ENCODE measurements at regions not wholly inside any gene's neighbourhood (a gene's known extent, or its start where the extent isn't known, plus 50 kb on each side); places are given as distances from the start of the nearest gene placed in this dataset.

DNA sequence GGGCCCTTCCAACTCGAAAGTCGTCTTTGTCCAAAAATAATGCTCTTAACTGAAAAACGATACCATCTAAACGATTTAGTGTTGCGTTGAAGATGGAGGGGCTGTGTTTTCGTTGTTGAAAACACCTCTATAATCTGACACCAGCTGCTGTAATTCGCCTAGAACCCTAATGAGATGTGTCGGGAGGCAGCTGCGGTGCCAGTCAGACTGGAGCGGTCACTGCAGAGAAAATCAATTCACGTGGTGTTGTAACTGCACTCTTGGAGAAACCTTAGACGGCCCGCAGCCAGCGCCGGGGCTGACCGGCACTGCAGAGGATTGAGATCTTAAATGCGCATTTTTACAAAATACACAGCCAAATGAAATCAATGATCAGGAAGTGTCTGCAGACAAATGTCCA lies 339.1 kb downstream of the ZNF536 start:
- TF ChIP-seq, protein P1, sequence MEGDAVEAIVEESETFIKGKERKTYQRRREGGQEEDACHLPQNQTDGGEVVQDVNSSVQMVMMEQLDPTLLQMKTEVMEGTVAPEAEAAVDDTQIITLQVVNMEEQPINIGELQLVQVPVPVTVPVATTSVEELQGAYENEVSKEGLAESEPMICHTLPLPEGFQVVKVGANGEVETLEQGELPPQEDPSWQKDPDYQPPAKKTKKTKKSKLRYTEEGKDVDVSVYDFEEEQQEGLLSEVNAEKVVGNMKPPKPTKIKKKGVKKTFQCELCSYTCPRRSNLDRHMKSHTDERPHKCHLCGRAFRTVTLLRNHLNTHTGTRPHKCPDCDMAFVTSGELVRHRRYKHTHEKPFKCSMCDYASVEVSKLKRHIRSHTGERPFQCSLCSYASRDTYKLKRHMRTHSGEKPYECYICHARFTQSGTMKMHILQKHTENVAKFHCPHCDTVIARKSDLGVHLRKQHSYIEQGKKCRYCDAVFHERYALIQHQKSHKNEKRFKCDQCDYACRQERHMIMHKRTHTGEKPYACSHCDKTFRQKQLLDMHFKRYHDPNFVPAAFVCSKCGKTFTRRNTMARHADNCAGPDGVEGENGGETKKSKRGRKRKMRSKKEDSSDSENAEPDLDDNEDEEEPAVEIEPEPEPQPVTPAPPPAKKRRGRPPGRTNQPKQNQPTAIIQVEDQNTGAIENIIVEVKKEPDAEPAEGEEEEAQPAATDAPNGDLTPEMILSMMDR (IDR thresholded peaks at IDR 0.05), result no peak
- no peak for TF ChIP-seq POLR2A (IDR thresholded peaks at IDR 0.05)

Data from tibial nerve (tissue), 3 donors.